HCT116 (cell line): ENCODE measurements at regions not wholly inside any gene's neighbourhood (a gene's known extent, or its start where the extent isn't known, plus 50 kb on each side); places are given as distances from the start of the nearest gene placed in this dataset.

Experiments
- ATAC-seq: fragments of 200-7000 bp; cut with Tn5 transposase; 2 replicates; pipeline ENCODE4 v1.9.1; 2020; ENCODE audit warnings: mild to moderate bottlenecking, moderate library complexity
- BruUV-seq: library from RNA; stranded (reverse); fragments of 400-500 nt; replicated peaks from 2 replicates; lab custom pipeline; 2021; lab: Mats Ljungman, UMichigan
- CTCF ChIA-PET: fragments of 300-600 bp; sonication (Branson Sonifier 250); formaldehyde crosslinking; loops from one replicate; lab custom pipeline; 2021; ENCODE audit warnings: antibody characterized with exemption; lab: Charles Lee
- POLR2A ChIA-PET: fragments of 300-600, 350-600 bp; sonication (Branson Sonifier 250); formaldehyde crosslinking; loops from one replicate; lab custom pipeline; 2021; ENCODE audit warnings: antibody characterized with exemption; lab: Charles Lee
- RAD21 ChIA-PET, 2 experiments: fragments of 300-600 bp; sonication (Branson Sonifier 250); formaldehyde crosslinking; loops; one replicate each; lab custom pipeline; 2023; ENCODE audit warnings: low total read pairs in 2 of 2; ENCODE audit not compliant: uncharacterized antibody in 2 of 2, unreplicated experiment in 2 of 2, low non-redundant PET in 1 of 2; lab: Charles Lee
- DNase-seq: peaks from one replicate; pipeline ENCODE4 v3.0.0-alpha.2; 2010; ENCODE audit warnings: low read depth, low spot score
- H2AFZ ChIP-seq: fragments of 200-600 bp; shearing (Covaris generic), sonication (generic); 2 replicates; pipeline ENCODE4 v1.6.1; 2017; ENCODE audit warnings: low read depth, mixed run types, mixed read lengths, antibody characterized with exemption, low read length; ENCODE audit not compliant: poor library complexity, severe bottlenecking
- H3K27ac ChIP-seq: 2 replicates; pipeline ENCODE4 v1.5.1; 2012; ENCODE audit warnings: low read depth, low read length
- H3K27me3 ChIP-seq: fragments of 200-600 bp; sonication (generic); 2 replicates; pipeline ENCODE4 v1.6.1; 2016; ENCODE audit warnings: mixed run types, low read length, mixed read lengths; ENCODE audit not compliant: insufficient read depth
- H3K36me3 ChIP-seq, 2 experiments: fragments of 200-500 bp in 1 of 2; fragments of 200-600 bp in 1 of 2; sonication (Bioruptor generic) in 1 of 2; sonication (generic) in 1 of 2; 2 replicates each; pipeline versions ENCODE4 v1.5.1 to v1.6.1; 2014 to 2016; ENCODE audit warnings: low read length in 2 of 2, inconsistent platforms in 1 of 2, mixed read lengths in 1 of 2, mixed run types in 1 of 2; ENCODE audit not compliant: insufficient read depth in 2 of 2, control insufficient read depth in 1 of 2
- H3K4me1 ChIP-seq, 2 experiments: fragments of 200-600 bp in 1 of 2; sonication (generic) in 1 of 2; 2 replicates each; pipeline versions ENCODE4 v1.5.1 to v1.6.1; 2012 to 2017; ENCODE audit warnings: low read length in 2 of 2, inconsistent platforms in 1 of 2, mild to moderate bottlenecking in 1 of 2, mixed read lengths in 1 of 2, mixed run types in 1 of 2, moderate library complexity in 1 of 2; ENCODE audit not compliant: insufficient read depth in 2 of 2, control insufficient read depth in 1 of 2
- H3K4me2 ChIP-seq: fragments of 200-600 bp; sonication (generic); 2 replicates; pipeline ENCODE4 v1.6.1; 2017; ENCODE audit warnings: mixed run types, low read length, mixed read lengths
- H3K4me3 ChIP-seq, 2 experiments: fragments of 200-600 bp in 1 of 2; sonication (generic) in 1 of 2; replicated peaks in 1 of 2; 2 replicates each; pipeline ENCODE4 v1.5.1; 2011 to 2016; ENCODE audit warnings: low read length in 2 of 2, control low read depth in 1 of 2, low read depth in 1 of 2, mild to moderate bottlenecking in 1 of 2, mixed read lengths in 1 of 2, mixed run types in 1 of 2
- H3K79me2 ChIP-seq: fragments of 200-600 bp; sonication (generic); 2 replicates; pipeline ENCODE4 v1.6.1; 2017; ENCODE audit warnings: mild to moderate bottlenecking, mixed run types, low read length, moderate library complexity, mixed read lengths; ENCODE audit not compliant: insufficient read depth
- H3K9ac ChIP-seq: fragments of 200-600 bp; sonication (generic); 2 replicates; pipeline ENCODE4 v1.6.1; 2016; ENCODE audit warnings: low read length, mixed read lengths
- H3K9me2 ChIP-seq: fragments of 200-600 bp; sonication (generic), shearing (Covaris generic); 2 replicates; pipeline ENCODE4 v1.6.1; 2017; ENCODE audit warnings: mixed run types, mild to moderate bottlenecking, moderate library complexity; ENCODE audit not compliant: insufficient read depth
- H3K9me3 ChIP-seq, 2 experiments: fragments of 200-500 bp in 1 of 2; fragments of 200-600 bp in 1 of 2; sonication (Bioruptor generic) in 1 of 2; sonication (generic) in 1 of 2; 2 replicates each; pipeline ENCODE4 v1.6.1; 2014 to 2017; ENCODE audit warnings: low read length in 2 of 2, mixed read lengths in 2 of 2, inconsistent platforms in 1 of 2, low read depth in 1 of 2, mild to moderate bottlenecking in 1 of 2, mixed run types in 1 of 2, moderate library complexity in 1 of 2; ENCODE audit not compliant: control insufficient read depth in 1 of 2, insufficient read depth in 1 of 2
- H4K20me1 ChIP-seq: fragments of 200-600 bp; sonication (generic), shearing (Covaris generic); 2 replicates; pipeline ENCODE4 v1.6.1; 2017; ENCODE audit warnings: mixed run types, mild to moderate bottlenecking, moderate library complexity; ENCODE audit not compliant: insufficient read depth
- ATF3 ChIP-seq: IDR thresholded peaks from 2 replicates; pipeline ENCODE4 v1.6.1; 2012
- CEBPB ChIP-seq: IDR thresholded peaks from 2 replicates; pipeline ENCODE4 v1.6.1; 2012; ENCODE audit warnings: low read depth
- CTCF ChIP-seq, 3 experiments: fragments of 200-600 bp in 1 of 3; sonication (generic) in 1 of 3; IDR thresholded peaks in 2 of 3; conservative IDR thresholded peaks in 1 of 3; 2 replicates each; pipeline ENCODE4 v1.5.1; 2012 to 2017; ENCODE audit warnings: low read depth in 2 of 3, low read length in 2 of 3, antibody characterized with exemption in 1 of 3, borderline replicate concordance in 1 of 3, control low read depth in 1 of 3, mild to moderate bottlenecking in 1 of 3, mixed read lengths in 1 of 3, mixed run types in 1 of 3, moderate library complexity in 1 of 3; ENCODE audit not compliant: insufficient read depth in 1 of 3
- EGR1 ChIP-seq: IDR thresholded peaks from 2 replicates; pipeline ENCODE4 v1.6.1; 2012; ENCODE audit warnings: low read depth
- ELF1 ChIP-seq: IDR thresholded peaks from 2 replicates; pipeline ENCODE4 v1.6.1; 2012; ENCODE audit warnings: low read depth, borderline replicate concordance
- FOSL1 ChIP-seq: IDR thresholded peaks from 2 replicates; pipeline ENCODE4 v1.6.1; 2012; ENCODE audit warnings: low read depth
- MAX ChIP-seq: IDR thresholded peaks from 2 replicates; pipeline ENCODE4 v1.6.1; 2012
- POLR2A ChIP-seq: IDR thresholded peaks from 2 replicates; pipeline ENCODE4 v1.7.0; 2011; ENCODE audit warnings: borderline replicate concordance; ENCODE audit not compliant: insufficient read depth, insufficient read length; ENCODE audit errors: extremely low read depth
- POLR2AphosphoS5 ChIP-seq: IDR thresholded peaks from 2 replicates; pipeline ENCODE4 v1.6.1; 2011; ENCODE audit warnings: mild to moderate bottlenecking, low read depth, low read length, moderate library complexity
- REST ChIP-seq: IDR thresholded peaks from 2 replicates; pipeline ENCODE4 v1.6.1; 2012; ENCODE audit warnings: low read depth
- SIN3A ChIP-seq: IDR thresholded peaks from 2 replicates; pipeline ENCODE4 v1.6.1; 2012; ENCODE audit warnings: low read depth
- SRF ChIP-seq: IDR thresholded peaks from 2 replicates; pipeline ENCODE4 v1.6.1; 2012; ENCODE audit warnings: low read depth
- TCF7L2 ChIP-seq: IDR thresholded peaks from 2 replicates; pipeline ENCODE4 v1.7.0; 2011; ENCODE audit warnings: borderline replicate concordance, inconsistent platforms; ENCODE audit not compliant: insufficient read depth, insufficient read length; ENCODE audit errors: extremely low read depth
- YY1 ChIP-seq: IDR thresholded peaks from 2 replicates; pipeline ENCODE4 v1.6.1; 2011; ENCODE audit warnings: low read length, low read depth, moderate library complexity, mild to moderate bottlenecking; ENCODE audit not compliant: insufficient replicate concordance; ENCODE audit errors: extremely low read depth
- intact Hi-C: fragments of 100-400 bp; cut with micrococcal nuclease; formaldehyde crosslinking; loops from 2 replicates; pipeline ENCODE4 v1.10.0; 2022

GRCh38 chr5:166281433-166281832 is 2010.0 kb upstream of the WWC1 start:
- no peaks in the 10 kb centered on the region for H3K9me2 ChIP-seq
- H4K20me1 ChIP-seq = no peaks in the 10 kb centered on the region
- TF ChIP-seq YY1 = no peak
- TF ChIP-seq ELF1 = no peak
- TF ChIP-seq POLR2AphosphoS5 = no peak
- no peak for TF ChIP-seq FOSL1
- no peak for TF ChIP-seq MAX
- TF ChIP-seq SRF = no peak
- no peak for TF ChIP-seq SIN3A
- no peak overlapping the region for H3K4me2 ChIP-seq
- H3K36me3 ChIP-seq = no peaks in the 10 kb centered on the region
- ATAC-seq (no peak), DNase-seq (no peak)
- H3K79me2 ChIP-seq = no peaks in the 10 kb centered on the region
- intact Hi-C loops = no loop called here
- no TSS peak for BruUV-seq
- peaks cover under 1 to 9% of the 10 kb centered on the region in 2 experiments; a peak in 2 of 4 replicates for H3K9me3 ChIP-seq
- ChIA-PET RAD21 (no interaction called here), POLR2A (no interaction called here), CTCF (no interaction called here)
- H3K27ac ChIP-seq = no peak overlapping the region
- no peak overlapping the region for H2AFZ ChIP-seq
- no peak overlapping the region for H3K9ac ChIP-seq
- no peaks in the 10 kb centered on the region for H3K27me3 ChIP-seq
- H3K4me3 ChIP-seq = no peak overlapping the region
- H3K4me1 ChIP-seq = no peaks in the 10 kb centered on the region

GRCh38 chr5:166282939-166283338 is 2008.5 kb upstream of the WWC1 start:
- no TSS peak for BruUV-seq
- Histone ChIP-seq H4K20me1 (no peaks in the 10 kb centered on the region), H2AFZ (no peak overlapping the region), H3K27me3 (no peaks in the 10 kb centered on the region), H3K27ac (no peak overlapping the region), H3K4me1 (no peaks in the 10 kb centered on the region), H3K4me2 (no peak overlapping the region), H3K79me2 (no peaks in the 10 kb centered on the region), H3K4me3 (no peak overlapping the region), H3K9me3 (peaks cover 2 to 9% of the 10 kb centered on the region in 2 experiments; a peak in 2 of 4 replicates), H3K9me2 (no peaks in the 10 kb centered on the region), H3K9ac (no peak overlapping the region), H3K36me3 (no peaks in the 10 kb centered on the region)
- DNase-seq (no peak), ATAC-seq (no peak)
- TF ChIP-seq FOSL1 (no peak), CTCF (IDR thresholded peaks at IDR 0.05 in 2 of 3, conservative IDR thresholded peaks at IDR 0.05 in 1 of 3; ENCODE audit: borderline replicate concordance in 1 of 3, insufficient read depth in 1 of 3, low read depth in 2 of 3, low read length in 2 of 3) (no peak), CEBPB (no peak), EGR1 (no peak), YY1 (no peak), TCF7L2 (no peak), POLR2A (no peak), ATF3 (no peak), REST (no peak)
- ChIA-PET POLR2A (no interaction called here), RAD21 (no interaction called here), CTCF (no interaction called here)
- intact Hi-C loops = no loop called here
